BLaER1 treated with 17β-estradiol and CSF1 and Interleukin-3, amounts not matched to agents 10 nM and 100 nM (cell line): ENCODE measurements at regions not wholly inside any gene's neighbourhood (a gene's known extent, or its start where the extent isn't known, plus 50 kb on each side); places are given as distances from the start of the nearest gene placed in this dataset.
A peak's percentile ranks its signal among the peaks of the same experiment; 100 is the strongest.

Source experiments
- H3K27ac ChIP-seq, 11 experiments: shearing (Covaris generic); formaldehyde crosslinking; 2 replicates each; pipeline ENCODE4 v1.8.1; 2022
- H3K27me3 ChIP-seq, 11 experiments: shearing (Covaris generic); formaldehyde crosslinking; 2 replicates each; pipeline ENCODE4 v1.8.1; 2022
- H3K36me3 ChIP-seq, 11 experiments: shearing (Covaris generic); formaldehyde crosslinking; 2 replicates each; pipeline ENCODE4 v1.8.1; 2022
- H3K4me1 ChIP-seq, 10 experiments: shearing (Covaris generic); formaldehyde crosslinking; 2 replicates each; pipeline ENCODE4 v1.8.1; 2022
- H3K4me2 ChIP-seq, 11 experiments: shearing (Covaris generic); formaldehyde crosslinking; 2 replicates each; pipeline ENCODE4 v1.8.1; 2022
- H3K4me3 ChIP-seq, 10 experiments: shearing (Covaris generic); formaldehyde crosslinking; 2 replicates each; pipeline ENCODE4 v1.8.1; 2022
- H3K9ac ChIP-seq, 11 experiments: shearing (Covaris generic); formaldehyde crosslinking; 2 replicates each; pipeline ENCODE4 v1.8.1; 2022
- H3K9me3 ChIP-seq, 11 experiments: shearing (Covaris generic); formaldehyde crosslinking; replicated peaks in 1 of 11; 2 replicates each; pipeline ENCODE4 v1.8.1; 2022
- H4K20me1 ChIP-seq, 11 experiments: shearing (Covaris generic); formaldehyde crosslinking; 2 replicates each; pipeline ENCODE4 v1.8.1; 2022
- Cebpa-rat ChIP-seq, 11 experiments: shearing (Covaris generic); IDR thresholded peaks; 2 replicates each; pipeline ENCODE4 v1.8.1; 2022

GRCh38 chr6:130565696-130566095 is 199.9 kb downstream of the TMEM200A start:
- Histone ChIP-seq H3K9me3 (0 out of 22 replicates have a peak, but pooled peaks cover 0 to 4% (median 0%) of the 10 kb centered on the region in 11 experiments), H3K36me3 (no peaks in the 10 kb centered on the region), H3K27ac (no peak overlapping the region), H3K9ac (no peak overlapping the region), H3K4me3 (no peak overlapping the region), H4K20me1 (no peaks in the 10 kb centered on the region), H3K4me2 (no peak overlapping the region), H3K4me1 (peaks cover 0 to 18% (median 0%) of the 10 kb centered on the region in 10 experiments; a peak in 6 of 20 replicates), H3K27me3 (no peaks in the 10 kb centered on the region)
- TF ChIP-seq Cebpa-rat (IDR thresholded peaks at IDR 0.05) = no peak

- H3K4me1 ChIP-seq = peaks cover 9 to 26% (median 17%) of the 10 kb centered on the region in 10 experiments; a peak in 17 of 20 replicates
- H3K9ac ChIP-seq = no peak overlapping the region
- H3K27ac ChIP-seq = no peak overlapping the region
- no peaks in the 10 kb centered on the region; a peak in 1 of 22 replicates for H3K27me3 ChIP-seq
- H3K4me3 ChIP-seq = no peak overlapping the region
- peaks cover 0 to 15% (median 5%) of the 10 kb centered on the region in 11 experiments; a peak in 11 of 22 replicates for H3K9me3 ChIP-seq
- no peak for TF ChIP-seq Cebpa-rat (IDR thresholded peaks at IDR 0.05)
- H3K36me3 ChIP-seq = no peaks in the 10 kb centered on the region
- no peaks in the 10 kb centered on the region for H4K20me1 ChIP-seq
- H3K4me2 ChIP-seq = no peak overlapping the region
Observed at GRCh38 chr6:130574146-130574545, 208.3 kb downstream of the TMEM200A start.

GRCh38 chr6:130575557-130575956 is 209.7 kb downstream of the TMEM200A start:
- H3K27ac ChIP-seq = no peak overlapping the region
- no peaks in the 10 kb centered on the region for H3K36me3 ChIP-seq
- peaks cover 9 to 26% (median 17%) of the 10 kb centered on the region in 10 experiments; a peak in 17 of 20 replicates for H3K4me1 ChIP-seq
- H4K20me1 ChIP-seq = no peaks in the 10 kb centered on the region
- TF ChIP-seq Cebpa-rat (IDR thresholded peaks at IDR 0.05) = no peak
- H3K4me2 ChIP-seq = peak overlapping the region; percentile 20 to 71 (median 57); a peak in 19 of 22 replicates
- H3K4me3 ChIP-seq = no peak overlapping the region
- H3K9ac ChIP-seq = no peak overlapping the region
- no peaks in the 10 kb centered on the region; a peak in 1 of 22 replicates for H3K27me3 ChIP-seq
- H3K9me3 ChIP-seq = peaks cover 0 to 15% (median 5%) of the 10 kb centered on the region in 11 experiments; a peak in 11 of 22 replicates

- H3K27me3 ChIP-seq = no peaks in the 10 kb centered on the region; a peak in 1 of 22 replicates
- peak overlapping the region; percentile 20 to 71 (median 57) for H3K4me2 ChIP-seq
- TF ChIP-seq Cebpa-rat (IDR thresholded peaks at IDR 0.05) = no peak
- H4K20me1 ChIP-seq = no peaks in the 10 kb centered on the region
- H3K4me1 ChIP-seq = peaks cover 9 to 26% (median 17%) of the 10 kb centered on the region in 10 experiments; a peak in 17 of 20 replicates
- H3K9me3 ChIP-seq = peaks cover 0 to 12% (median 3%) of the 10 kb centered on the region in 11 experiments; a peak in 11 of 22 replicates
- no peak overlapping the region for H3K9ac ChIP-seq
- H3K4me3 ChIP-seq = no peak overlapping the region
- H3K36me3 ChIP-seq = no peaks in the 10 kb centered on the region
- H3K27ac ChIP-seq = no peak overlapping the region
Observed at GRCh38 chr6:130575971-130576370, 210.2 kb downstream of the TMEM200A start.

- Histone ChIP-seq H3K36me3 (no peaks in the 10 kb centered on the region), H3K4me2 (peak overlapping the region in 6 of 11 experiments; percentile 24 to 68 (median 54); a peak in 11 of 22 replicates), H3K9ac (no peak overlapping the region), H3K27ac (no peak overlapping the region), H3K4me3 (no peak overlapping the region), H3K9me3 (peaks cover 0 to 4% (median 0%) of the 10 kb centered on the region in 11 experiments; a peak in 1 of 22 replicates), H3K4me1 (peaks cover 9 to 26% (median 17%) of the 10 kb centered on the region in 10 experiments; a peak in 17 of 20 replicates), H3K27me3 (no peaks in the 10 kb centered on the region; a peak in 1 of 22 replicates), H4K20me1 (no peaks in the 10 kb centered on the region)
- no peak for TF ChIP-seq Cebpa-rat (IDR thresholded peaks at IDR 0.05)
Observed at GRCh38 chr6:130577178-130577919, 211.5 kb downstream of the TMEM200A start.

- no peak for TF ChIP-seq Cebpa-rat (IDR thresholded peaks at IDR 0.05)
- H3K9ac ChIP-seq = no peak overlapping the region
Observed at GRCh38 chr6:130578713-130579112, 212.9 kb downstream of the TMEM200A start.

GRCh38 chr6:130583268-130583667 is 217.5 kb downstream of the TMEM200A start:
- no peaks in the 10 kb centered on the region for H3K36me3 ChIP-seq
- H3K4me3 ChIP-seq = no peak overlapping the region
- no peaks in the 10 kb centered on the region for H3K27me3 ChIP-seq
- H3K4me2 ChIP-seq = no peak overlapping the region
- TF ChIP-seq Cebpa-rat (IDR thresholded peaks at IDR 0.05) = no peak
- H3K27ac ChIP-seq = no peak overlapping the region
- H3K9ac ChIP-seq = no peak overlapping the region
- no peaks in the 10 kb centered on the region for H3K9me3 ChIP-seq
- no peaks in the 10 kb centered on the region for H3K4me1 ChIP-seq
- H4K20me1 ChIP-seq = no peaks in the 10 kb centered on the region

More at GRCh38 chr6:130578713-130579112, 212.9 kb downstream of the TMEM200A start:
- H3K9me3 ChIP-seq = peaks cover 0 to 4% (median 0%) of the 10 kb centered on the region in 11 experiments; a peak in 1 of 22 replicates
- H3K27me3 ChIP-seq = no peaks in the 10 kb centered on the region; a peak in 1 of 22 replicates
- no peaks in the 10 kb centered on the region for H3K36me3 ChIP-seq
- no peak overlapping the region for H3K4me2 ChIP-seq
- H4K20me1 ChIP-seq = no peaks in the 10 kb centered on the region
- no peak overlapping the region for H3K27ac ChIP-seq
- H3K4me3 ChIP-seq = no peak overlapping the region
- peaks cover 9 to 26% (median 17%) of the 10 kb centered on the region in 10 experiments; a peak in 17 of 20 replicates for H3K4me1 ChIP-seq

GRCh38 chr6:130585587-130585986 is 219.8 kb downstream of the TMEM200A start:
- no peaks in the 10 kb centered on the region for H3K27me3 ChIP-seq
- H3K4me1 ChIP-seq = no peaks in the 10 kb centered on the region
- no peak overlapping the region for H3K4me3 ChIP-seq
- no peak overlapping the region for H3K4me2 ChIP-seq
- no peak overlapping the region for H3K9ac ChIP-seq
- H3K27ac ChIP-seq = no peak overlapping the region
- no peaks in the 10 kb centered on the region for H3K9me3 ChIP-seq
- TF ChIP-seq Cebpa-rat (IDR thresholded peaks at IDR 0.05) = no peak
- no peaks in the 10 kb centered on the region for H4K20me1 ChIP-seq
- no peaks in the 10 kb centered on the region for H3K36me3 ChIP-seq

GRCh38 chr6:130587778-130588520 is 222.1 kb downstream of the TMEM200A start:
- H3K9me3 ChIP-seq = peaks cover 0 to 7% (median 0%) of the 10 kb centered on the region in 11 experiments; a peak in 4 of 22 replicates
- H3K27ac ChIP-seq = no peak overlapping the region
- H3K36me3 ChIP-seq = no peaks in the 10 kb centered on the region
- no peak overlapping the region for H3K4me3 ChIP-seq
- no peak for TF ChIP-seq Cebpa-rat (IDR thresholded peaks at IDR 0.05)
- no peaks in the 10 kb centered on the region for H3K27me3 ChIP-seq
- no peaks in the 10 kb centered on the region for H4K20me1 ChIP-seq
- no peak overlapping the region for H3K4me2 ChIP-seq
- H3K4me1 ChIP-seq = no peaks in the 10 kb centered on the region
- H3K9ac ChIP-seq = no peak overlapping the region
